Astrocyte (in vitro differentiated cells and primary cell): ENCODE measurements at regions not wholly inside any gene's neighbourhood (a gene's known extent, or its start where the extent isn't known, plus 50 kb on each side); places are given as distances from the start of the nearest gene placed in this dataset.

ENCODE experiments used
- EZH2 ChIP-seq: IDR thresholded peaks from 2 replicates; pipeline ENCODE4 v1.6.1; 2012; ENCODE audit warnings: mild to moderate bottlenecking, low read length, inconsistent platforms; ENCODE audit not compliant: insufficient read depth
- TF ChIP-seq, protein P1 (sequence below): IDR thresholded peaks from 2 replicates; pipeline ENCODE4 v1.5.1; 2011; ENCODE audit warnings: low read depth, mild to moderate bottlenecking, inconsistent platforms, low read length, moderate library complexity; ENCODE audit not compliant: insufficient read depth

DNA sequence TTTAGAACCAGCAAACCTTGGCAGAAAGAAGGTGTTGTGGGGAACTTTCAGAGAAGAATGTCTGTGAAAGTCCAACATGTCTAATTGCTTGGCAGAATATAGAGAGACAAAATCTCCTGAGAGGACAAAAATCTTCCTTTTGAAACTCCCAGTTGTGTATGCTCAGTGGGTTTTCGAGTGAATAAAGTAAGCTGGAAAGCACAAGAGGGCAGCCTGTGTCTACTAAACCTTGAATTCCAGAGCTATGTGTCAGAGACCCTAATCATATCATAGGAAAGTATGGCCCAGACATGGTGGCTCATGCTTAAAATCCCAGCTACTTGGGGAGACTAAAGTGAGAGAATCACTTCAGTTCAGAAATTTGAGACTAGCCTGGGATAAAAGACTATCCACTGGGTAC is 661.2 kb downstream of the SLC16A7 start:
- TF ChIP-seq, protein P1, sequence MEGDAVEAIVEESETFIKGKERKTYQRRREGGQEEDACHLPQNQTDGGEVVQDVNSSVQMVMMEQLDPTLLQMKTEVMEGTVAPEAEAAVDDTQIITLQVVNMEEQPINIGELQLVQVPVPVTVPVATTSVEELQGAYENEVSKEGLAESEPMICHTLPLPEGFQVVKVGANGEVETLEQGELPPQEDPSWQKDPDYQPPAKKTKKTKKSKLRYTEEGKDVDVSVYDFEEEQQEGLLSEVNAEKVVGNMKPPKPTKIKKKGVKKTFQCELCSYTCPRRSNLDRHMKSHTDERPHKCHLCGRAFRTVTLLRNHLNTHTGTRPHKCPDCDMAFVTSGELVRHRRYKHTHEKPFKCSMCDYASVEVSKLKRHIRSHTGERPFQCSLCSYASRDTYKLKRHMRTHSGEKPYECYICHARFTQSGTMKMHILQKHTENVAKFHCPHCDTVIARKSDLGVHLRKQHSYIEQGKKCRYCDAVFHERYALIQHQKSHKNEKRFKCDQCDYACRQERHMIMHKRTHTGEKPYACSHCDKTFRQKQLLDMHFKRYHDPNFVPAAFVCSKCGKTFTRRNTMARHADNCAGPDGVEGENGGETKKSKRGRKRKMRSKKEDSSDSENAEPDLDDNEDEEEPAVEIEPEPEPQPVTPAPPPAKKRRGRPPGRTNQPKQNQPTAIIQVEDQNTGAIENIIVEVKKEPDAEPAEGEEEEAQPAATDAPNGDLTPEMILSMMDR, result peak; percentile 14
- no peak for TF ChIP-seq EZH2
